Cardiac fibroblast (primary cell): ENCODE measurements at regions not wholly inside any gene's neighbourhood (a gene's known extent, or its start where the extent isn't known, plus 50 kb on each side); places are given as distances from the start of the nearest gene placed in this dataset.

Source experiments
- DNase-seq, 2 donors: peaks; one replicate each; pipeline versions ENCODE4 v3.0.0 to v3.0.0-alpha.2; 2010; ENCODE audit warnings: low read depth in 2 of 2
- H3K4me3 ChIP-seq, 2 donors: replicated peaks in 1 of 2; 1 replicate in 1 of 2; 2 replicates in 1 of 2; pipeline ENCODE4 v1.5.1; 2011; ENCODE audit warnings: low read depth in 2 of 2, low read length in 2 of 2, mild to moderate bottlenecking in 2 of 2, moderate library complexity in 1 of 2
- CTCF ChIP-seq: IDR thresholded peaks from one replicate; pipeline ENCODE4 v1.5.1; 2011; ENCODE audit warnings: low read depth, mild to moderate bottlenecking, low read length, inconsistent platforms

- DNase-seq = peak in 1 of 2 donors; percentile 46
- no peak for TF ChIP-seq CTCF
- no peak overlapping the region for H3K4me3 ChIP-seq
Observed at GRCh38 chr9:102521097-102521755, 473.9 kb upstream of the CYLC2 start.

GRCh38 chr9:102519423-102519822 lies 475.7 kb upstream of the CYLC2 start:
- no peak overlapping the region for H3K4me3 ChIP-seq
- TF ChIP-seq CTCF = no peak
- no peak for DNase-seq

- DNase-seq = no peak
- H3K4me3 ChIP-seq = no peak overlapping the region
- TF ChIP-seq CTCF = no peak
Observed at GRCh38 chr9:102518324-102518723, 476.8 kb upstream of the CYLC2 start.

- no peak overlapping the region for H3K4me3 ChIP-seq
- TF ChIP-seq CTCF = no peak
- no peak for DNase-seq
Observed at GRCh38 chr9:102514541-102514940, 480.6 kb upstream of the CYLC2 start.

- H3K4me3 ChIP-seq = no peak overlapping the region
- DNase-seq = no peak
- TF ChIP-seq CTCF = no peak
Observed at GRCh38 chr9:102507044-102507687, 488.0 kb upstream of the CYLC2 start.

GRCh38 chr9:102506406-102506805 lies 488.7 kb upstream of the CYLC2 start:
- no peak overlapping the region for H3K4me3 ChIP-seq
- DNase-seq = no peak
- TF ChIP-seq CTCF = no peak

- DNase-seq = peak in 1 of 2 donors; percentile 2
- no peak overlapping the region for H3K4me3 ChIP-seq
- no peak for TF ChIP-seq CTCF
Observed at GRCh38 chr9:102499468-102499867, 495.7 kb upstream of the CYLC2 start.
